GM19043 (cell line): ENCODE measurements at regions not wholly inside any gene's neighbourhood (a gene's known extent, or its start where the extent isn't known, plus 50 kb on each side); places are given as distances from the start of the nearest gene placed in this dataset.
"Not testable (repeated sequence)": the region's sequence is repeated elsewhere in the genome, so short reads cannot be mapped to it uniquely, and the experiment has no call there.

Experiments
- ATAC-seq: cut with Tn5 transposase; IDR thresholded peaks from one replicate; pipeline ENCODE4 v1.9.1; 2021; ENCODE audit warnings: low read depth; ENCODE audit not compliant: unreplicated experiment

DNA sequence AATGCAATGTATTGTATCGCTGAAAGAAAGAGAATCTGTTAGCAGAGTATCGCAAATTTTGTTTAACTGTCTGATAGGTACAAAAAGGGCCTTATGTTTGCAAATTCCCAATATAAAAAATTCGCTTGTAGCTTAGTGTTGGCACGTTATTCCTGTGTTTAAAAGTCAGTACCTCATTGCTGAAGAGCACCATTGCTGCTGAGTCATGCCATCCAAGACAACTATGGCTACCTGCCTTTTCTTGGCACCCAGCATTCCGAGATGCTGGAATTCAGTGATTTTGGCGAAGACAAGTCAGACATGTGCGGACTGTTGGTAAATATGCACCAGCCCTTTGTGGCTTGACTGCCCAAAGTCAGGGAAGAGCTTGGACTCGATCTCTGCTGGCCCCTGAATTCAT is 149.5 kb upstream of the EEA1 start:
- no peak for ATAC-seq

DNA sequence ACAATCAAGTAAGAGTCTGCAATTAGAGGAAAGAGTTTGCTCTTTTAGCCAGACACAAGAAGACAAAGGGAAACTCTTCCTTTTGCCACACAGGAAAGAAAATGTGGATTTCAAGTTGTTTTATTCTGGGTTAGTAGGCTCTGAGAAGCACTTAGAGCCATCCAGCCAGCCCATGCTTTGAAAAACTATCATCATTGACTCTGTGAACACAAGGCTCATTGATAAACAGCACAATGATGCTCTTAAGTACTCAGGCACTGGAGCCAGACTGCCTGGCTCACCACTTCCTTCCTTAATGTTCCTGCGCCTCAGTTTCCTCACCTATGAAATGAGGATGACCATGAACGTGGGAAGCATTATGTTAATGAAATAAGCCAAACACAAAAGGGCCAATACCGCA is 150.2 kb upstream of the EEA1 start:
- no peak for ATAC-seq

DNA sequence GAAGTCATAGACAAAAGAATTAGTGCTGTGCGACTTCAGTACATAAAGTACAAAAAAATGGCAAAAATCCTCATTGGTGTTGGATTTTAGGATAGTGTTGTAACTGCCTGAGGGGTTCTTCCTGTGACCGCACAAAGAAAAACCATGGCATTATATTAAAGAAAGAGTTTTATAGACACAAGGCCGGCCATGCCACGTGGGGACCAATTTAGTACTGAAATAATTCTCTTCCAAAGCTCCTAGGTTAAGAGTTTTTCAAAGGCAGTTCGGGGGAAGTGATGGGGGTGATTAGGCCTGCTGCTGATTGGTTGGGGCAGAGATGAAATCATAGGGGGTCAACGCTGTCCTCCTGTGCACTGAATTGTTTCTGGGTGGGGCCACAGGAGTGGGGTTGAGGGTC is 150.9 kb upstream of the EEA1 start:
- ATAC-seq = no peak

DNA sequence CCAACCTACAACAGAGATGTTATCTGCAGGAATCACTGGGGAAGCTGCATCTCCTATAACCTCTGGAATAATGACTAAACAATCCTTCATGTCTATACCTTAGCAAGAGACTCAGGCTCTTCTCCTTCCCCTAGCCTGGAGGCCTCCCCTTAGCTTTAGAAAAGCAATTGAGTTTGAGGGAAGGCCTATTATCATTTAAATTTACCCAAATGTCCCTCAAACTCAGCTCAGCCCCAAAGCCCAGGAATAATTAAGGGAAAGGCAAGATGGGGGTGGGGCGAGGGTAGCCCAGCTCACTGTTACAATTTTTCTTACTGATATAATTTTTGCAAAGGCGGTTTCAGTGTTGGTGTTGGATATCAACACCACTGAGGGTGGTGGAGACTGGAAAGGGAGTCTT is 151.4 kb upstream of the EEA1 start:
- ATAC-seq = no peak

DNA sequence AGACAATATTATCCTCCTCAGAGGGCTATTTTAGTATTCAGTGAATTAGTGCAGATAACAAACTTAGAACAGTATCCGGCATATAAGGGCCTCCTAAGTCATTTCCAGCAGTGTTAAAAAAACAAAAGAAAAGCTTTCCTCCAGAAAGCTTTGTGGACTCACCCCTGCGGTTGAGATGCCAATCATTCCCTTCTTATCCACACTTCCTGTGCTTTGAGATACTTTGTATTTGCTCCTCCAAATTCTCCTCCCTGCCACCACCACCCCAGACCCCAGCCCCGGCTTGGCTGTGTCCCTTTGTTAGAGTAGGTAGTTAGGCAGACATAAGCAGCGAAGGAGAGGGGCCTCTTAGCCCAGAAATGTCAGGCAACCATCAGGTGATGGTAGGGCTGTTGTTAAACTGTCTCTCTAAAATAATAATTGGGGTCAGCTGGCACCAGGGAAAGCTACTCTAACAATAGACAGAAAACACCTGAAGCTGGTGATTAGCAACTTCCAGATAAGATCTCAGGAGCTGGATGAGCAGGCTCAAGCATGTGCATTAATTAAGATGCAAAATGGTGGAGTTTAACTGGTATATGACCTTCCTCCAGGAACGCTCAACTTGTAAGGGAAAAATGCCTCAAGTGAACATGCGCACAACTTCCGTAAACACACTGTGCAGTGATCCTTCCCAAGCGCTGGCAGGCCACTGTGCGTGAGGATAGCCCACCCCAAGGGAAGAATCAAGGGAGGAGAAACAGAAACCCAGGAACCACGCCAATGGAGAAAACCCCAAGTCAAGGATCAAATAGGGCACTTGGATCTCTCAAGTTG is 152.1 kb upstream of the EEA1 start:
- no peak for ATAC-seq

DNA sequence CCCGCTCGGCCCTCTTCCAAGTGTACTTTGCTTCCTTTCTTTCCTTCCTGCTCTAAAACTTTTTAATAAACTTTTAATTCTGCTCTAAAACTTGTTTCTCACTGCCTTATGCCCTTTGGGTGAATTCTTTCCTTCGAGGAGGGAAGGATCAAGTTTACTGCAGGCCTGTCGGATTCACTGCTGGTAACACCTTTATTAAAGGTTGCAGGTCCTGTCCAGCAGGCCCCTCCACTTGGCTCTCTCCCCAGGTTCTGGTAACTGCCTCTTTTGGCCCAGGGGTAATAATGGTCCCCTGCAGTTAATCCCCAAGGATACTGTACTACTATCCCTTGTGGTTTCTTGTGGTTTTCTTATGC is 152.7 kb upstream of the EEA1 start:
- ATAC-seq = no peak

DNA sequence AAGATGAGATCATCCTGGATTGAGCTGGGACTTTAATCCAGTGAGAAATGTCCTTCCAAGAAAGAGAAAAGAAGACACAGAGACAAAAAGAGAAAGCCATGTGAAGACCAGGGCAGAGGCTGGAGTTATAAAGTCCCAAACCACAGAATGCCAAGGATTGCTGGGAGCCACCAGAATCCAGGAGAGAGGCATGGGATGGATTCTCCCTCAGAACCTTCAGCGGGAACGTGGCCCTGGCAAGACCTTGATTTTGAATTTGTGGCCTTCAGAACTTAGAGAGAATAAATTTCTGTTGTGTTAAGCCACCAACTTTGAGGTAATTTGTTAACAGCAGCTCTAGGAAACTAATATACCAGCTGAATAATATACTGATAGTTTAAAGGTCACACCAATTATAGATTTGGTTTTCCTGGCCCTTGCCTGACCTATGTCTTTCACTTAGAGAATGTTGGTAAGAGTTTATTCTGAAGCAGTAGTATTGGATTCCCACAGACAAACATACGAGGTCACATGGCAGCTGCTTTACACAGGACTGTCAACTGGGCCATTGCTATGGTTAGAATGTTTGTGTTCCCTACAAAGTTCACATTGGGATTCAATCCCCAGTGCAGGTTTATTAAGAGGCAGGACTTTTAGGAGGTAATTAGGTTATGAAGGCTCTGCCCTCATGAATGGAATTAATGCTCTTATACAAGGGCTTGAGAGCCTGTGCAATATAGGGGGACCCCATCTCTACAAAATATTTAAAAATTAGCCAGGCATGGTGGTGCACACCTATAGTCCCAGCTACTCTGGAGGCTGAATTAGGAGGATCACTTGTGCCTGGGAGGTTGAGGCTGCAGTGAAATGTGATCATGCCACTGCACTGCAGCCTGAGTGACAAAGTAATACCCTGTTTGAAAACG is 156.5 kb upstream of the EEA1 start:
- ATAC-seq = no peak

DNA sequence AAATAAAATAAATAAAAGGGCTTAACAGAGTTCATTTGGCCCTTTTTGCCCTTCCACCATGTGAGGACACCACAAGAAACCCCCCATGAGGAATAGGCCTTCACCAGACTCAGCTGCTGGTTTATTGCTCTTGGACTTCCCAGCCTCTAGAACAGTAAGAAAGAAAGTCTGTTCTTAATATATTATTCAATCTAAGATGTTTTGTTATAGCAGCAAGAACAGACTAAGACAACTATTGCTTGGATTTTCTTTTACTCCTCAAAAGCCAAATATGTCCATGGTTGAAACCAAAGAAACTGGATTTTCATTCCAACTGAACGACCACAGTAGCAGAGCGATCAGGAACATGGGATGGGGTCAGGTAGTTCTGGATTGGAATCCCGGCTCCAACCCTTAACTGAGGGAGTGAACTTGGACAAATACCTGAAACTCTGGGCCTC is 157.2 kb upstream of the EEA1 start:
- no peak for ATAC-seq

DNA sequence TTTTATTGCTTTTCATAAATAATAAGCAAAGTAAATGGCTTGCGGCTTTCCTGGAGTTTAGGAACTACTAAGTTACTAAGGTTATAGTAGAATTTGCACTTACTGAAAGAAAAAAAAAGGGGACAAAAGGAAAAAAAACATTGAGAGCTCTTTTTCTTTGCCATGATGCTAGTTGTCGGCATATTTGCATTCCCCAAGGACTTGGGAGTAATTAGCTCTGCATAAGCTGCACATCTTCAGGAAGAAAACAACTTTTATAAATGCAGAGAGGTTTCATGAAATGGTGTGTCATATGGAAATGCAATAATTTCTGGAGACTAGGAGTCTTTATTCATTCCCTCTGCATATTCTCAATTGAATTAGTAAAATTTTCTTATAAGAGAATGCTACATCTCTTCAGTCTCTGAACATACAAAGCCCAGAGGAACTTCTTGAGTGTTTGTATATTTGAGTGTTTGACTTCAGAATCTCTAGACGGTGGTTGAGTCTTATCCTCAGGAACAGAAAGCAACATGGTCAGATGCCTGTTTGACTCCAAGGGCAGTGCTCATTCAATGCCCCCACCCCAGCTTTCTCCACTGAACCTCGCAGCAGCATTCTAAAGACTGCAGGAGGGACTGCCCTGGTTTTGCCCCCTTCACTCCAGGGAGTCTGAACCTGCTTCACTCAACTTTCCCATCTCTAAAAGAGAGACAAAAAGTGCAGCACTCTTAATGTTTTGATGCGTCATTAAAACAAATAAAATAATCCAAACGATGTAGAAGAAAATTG is 158.9 kb upstream of the EEA1 start:
- ATAC-seq = no peak

DNA sequence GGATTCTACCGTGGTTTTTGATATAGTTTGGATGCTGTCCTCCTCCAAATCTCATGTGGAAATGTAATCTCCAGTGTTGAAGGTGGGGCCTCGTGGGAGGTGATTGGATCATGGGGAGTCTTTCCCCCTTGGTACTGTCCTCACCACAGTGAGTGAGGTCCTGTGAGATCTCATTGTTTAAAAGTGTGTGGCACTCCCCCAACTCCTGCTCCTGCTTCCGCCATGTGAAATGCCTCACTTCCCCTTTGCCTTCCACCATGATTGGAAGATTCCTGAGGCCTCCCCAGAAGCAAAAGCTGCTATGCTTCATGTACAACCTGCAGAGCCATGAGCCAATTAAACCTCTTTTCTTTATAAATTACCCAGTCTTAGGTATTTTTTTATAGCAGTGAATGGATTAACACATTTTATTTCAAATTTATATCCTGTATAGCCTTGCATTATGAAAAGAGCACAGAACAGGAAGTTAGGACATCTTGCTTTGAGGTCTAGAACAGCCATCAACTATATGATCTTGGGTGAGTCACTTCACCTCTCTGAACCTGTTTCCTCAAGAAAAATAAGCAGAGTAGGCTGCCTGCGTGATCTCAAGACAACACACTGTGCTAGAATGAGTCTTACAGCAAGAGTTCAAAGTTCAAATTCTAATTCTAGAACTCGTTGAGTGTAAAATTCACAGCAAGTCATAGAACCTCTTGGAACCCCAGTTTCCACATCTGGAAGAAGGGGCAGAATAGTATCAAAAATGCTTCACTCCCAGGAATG is 160.9 kb upstream of the EEA1 start:
- ATAC-seq = no peak

DNA sequence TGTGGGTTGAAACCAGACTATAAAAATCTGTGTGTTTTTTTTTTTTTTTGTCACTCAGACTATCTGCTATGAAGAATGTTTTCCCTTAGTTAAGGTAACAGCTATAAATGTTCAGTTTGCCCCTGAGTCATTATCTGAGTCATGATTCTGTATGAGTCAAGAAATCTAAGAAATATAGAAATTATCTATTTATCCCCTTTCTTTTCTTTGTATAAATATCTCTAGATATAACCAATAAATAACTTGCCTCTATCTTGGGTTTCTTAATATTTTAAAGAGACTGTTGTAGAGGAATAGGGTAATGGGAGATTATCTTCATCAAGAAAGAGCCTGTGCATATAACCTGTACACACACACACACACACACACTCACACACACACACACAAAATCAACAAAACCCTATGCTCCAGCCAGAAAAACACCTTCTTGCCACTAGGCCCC is 161.7 kb upstream of the EEA1 start:
- ATAC-seq = no peak

DNA sequence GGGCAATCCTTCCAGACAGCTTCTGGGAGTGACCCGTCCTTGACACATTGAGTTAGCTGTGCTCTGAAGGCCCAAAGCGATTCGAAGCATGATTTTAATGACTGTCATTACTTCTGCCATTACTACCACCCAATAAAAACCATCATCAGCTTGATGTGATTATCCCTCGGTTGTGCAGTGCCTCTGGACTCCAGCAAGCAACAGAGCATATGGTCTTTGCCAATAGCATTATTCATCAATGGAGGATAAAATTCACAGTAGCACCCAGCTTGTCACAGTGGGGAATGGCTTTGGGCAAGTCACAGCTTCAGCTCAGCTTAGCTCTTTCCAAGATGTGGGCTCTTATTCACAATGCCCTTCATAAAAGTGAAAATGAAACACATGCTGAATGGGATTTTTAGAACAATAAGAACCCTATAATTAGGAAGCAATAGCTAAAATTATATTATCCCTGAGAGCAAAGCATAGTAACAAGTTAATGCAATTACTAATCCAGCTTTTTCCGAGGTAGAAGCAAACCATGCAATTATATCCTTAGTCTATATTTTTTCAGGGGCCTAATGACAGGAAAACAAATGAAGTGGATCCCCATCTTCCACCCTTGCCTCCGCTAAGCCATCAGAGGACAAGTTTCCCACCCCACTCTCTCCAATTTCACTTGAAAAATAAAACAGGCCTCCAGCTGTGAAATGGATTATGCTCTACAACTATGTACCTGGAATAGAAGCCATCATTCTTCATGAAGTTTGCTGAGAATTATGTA is 163.0 kb upstream of the EEA1 start:
- no peak for ATAC-seq

DNA sequence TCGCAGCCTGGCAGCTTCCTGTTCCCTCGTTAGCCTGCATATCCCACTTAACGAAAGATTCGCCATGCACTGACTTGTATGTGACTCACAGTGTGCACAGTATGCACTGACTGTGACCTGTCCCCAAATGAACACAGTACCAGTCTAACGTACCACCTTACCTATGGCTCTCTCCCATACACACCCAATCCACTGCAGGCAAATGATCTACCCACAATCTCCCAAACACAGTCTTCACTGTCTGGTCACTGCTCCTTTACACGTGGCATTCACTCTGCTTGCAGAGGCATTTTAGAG is 163.5 kb upstream of the EEA1 start:
- ATAC-seq = no peak

DNA sequence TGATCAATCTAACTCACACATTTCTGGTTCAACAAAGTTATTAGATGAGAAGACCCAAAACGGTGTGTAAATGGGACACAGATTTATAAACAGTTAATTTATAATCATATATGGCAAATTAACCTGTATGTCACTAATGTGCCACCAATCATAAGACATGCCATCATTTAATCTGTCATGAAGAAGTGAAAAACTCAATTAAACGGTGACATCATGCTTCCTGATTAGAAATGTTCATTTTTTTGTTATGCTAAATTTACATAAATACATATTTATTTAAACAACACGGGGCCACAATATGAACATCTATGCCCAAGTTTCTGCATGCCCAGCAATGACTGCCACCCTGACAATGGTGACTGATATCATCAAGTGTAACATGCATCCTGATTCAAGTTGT is 164.1 kb upstream of the EEA1 start:
- ATAC-seq = no peak

DNA sequence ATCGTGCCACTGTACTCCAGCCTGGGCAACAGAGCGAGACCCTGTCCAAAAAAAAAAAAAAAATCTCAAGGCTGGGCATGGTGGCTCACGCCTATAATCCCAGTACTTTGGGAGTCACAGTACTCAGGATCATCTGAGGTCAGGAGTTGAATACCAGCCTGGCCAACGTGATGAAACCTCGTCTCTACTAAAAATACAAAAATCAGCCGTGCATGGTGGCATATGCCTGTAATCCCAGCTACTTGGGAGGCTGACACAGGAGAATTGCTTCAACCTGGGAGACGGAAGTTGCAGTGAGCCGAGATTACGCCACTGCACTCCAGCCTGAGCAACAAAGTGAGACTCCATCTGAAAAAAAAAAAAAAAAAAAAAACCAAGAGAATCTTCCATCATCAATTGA is 165.1 kb upstream of the EEA1 start:
- not testable (repeated sequence) for ATAC-seq

DNA sequence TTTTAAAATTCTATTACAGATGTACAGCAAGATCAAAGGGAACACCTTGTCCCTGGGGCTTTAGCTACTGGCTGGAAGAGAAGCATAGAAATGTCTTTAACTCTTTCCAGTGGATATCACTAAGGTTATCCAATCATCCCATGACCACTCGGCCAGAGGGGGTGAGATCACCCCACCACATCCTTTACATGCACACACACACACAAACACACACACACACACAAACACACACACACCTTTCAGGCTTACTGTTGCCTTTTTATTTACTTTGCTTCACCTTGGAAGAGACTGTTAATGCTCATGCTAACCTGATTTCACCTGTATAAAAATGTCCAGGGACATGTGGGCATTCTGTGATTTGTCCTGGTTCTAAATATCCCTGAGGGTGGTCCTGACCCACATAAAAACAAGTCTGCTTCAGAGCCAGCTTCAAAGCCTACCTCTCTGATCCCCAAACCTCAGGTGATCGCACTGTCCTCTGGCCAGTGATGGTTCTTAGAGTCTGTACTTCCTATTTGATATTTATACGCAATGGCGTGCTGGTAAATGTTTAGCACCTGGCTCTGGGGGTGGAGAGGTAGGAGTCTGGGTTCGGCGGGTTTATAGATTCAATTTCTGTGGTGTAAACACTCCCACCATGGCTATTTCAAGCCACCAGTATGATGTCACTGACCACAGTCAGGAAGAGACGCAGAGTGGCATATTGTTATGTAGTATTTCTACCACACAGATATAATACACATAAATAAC is 166.1 kb upstream of the EEA1 start:
- ATAC-seq = peak; percentile 90

DNA sequence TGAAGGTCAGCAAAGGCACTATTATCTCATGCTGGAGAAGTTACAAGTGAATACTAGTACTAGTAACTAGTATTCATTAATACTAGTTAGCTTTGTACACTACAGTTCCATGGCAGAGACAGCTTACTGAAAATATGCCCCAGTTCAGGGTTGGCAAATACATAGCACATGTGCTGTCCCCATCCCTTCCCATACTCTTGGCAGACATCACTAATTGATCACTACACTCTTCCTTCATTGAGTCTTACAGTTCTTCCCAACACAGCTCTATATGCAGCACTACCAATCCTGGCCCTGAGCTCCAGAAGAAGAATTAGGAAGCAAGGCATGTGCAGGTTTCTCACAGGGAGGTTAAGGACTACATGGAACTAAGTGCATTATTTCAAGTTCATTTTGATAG is 168.3 kb upstream of the EEA1 start:
- ATAC-seq = no peak

DNA sequence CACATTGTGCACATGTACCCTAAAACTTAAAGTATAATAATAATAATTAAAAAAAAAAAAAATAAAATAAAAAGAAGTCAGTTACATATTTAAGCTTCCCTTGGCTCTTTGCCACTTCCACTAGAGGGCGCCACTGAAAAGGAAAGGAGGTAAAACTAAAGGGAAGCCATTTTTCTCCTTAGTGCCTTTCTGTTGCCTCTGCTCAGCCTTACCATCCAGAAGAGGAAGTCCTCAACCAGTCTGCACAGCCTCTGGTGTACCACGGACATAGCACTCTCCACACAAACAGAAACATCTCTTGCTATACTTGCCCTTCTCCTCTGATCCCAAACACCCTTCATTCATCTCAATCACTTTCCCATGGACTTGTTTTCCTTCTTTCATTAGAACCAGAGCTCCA is 169.0 kb upstream of the EEA1 start:
- no peak for ATAC-seq

DNA sequence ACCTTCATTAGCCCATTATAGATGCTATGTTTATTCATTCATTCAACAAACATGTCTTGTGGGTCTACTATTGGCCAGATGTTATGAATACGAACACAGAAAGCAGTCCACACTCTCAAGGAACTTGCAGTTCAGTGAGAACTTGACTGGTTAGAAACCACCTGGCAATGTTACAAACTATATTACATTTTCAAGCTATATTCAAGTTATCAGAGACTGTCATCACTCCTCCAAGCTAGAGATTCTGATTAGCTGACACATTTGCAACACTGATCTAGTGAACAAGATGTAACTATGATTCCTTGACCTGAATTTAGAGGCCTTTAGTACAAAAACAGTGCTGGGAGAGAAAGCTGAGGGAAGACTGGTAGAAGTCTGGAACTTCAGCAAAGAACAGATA is 170.7 kb upstream of the EEA1 start:
- no peak for ATAC-seq
